ENCODE measurements at regions not wholly inside any gene's neighbourhood (a gene's known extent, or its start where the extent isn't known, plus 50 kb on each side); places are given as distances from the start of the nearest gene placed in this dataset.

DNA sequence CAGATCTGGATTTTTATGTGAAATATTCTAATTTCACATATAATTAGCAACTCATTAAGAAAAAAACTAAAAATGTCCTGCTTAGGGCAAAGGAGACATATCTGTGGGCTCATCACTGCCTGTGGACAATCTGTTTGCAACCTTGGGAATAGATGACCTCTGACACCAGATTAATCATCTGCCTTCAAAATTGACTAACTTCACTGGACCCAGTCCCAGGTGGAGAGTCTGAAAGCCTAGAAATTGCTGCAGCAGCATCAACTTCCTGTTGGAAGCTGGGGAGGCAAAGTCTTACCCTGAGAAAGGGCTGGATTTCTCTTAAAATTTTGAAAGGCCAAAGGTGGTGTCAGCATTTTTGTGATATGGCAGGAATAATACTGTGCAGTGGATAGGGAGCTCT, 76.3 kb upstream of the TNC start:
- ATAC-seq (ENCODE audit: insufficient read depth, low read depth) (no peak), DNase-seq (no peak)
- no peaks in the 10 kb centered on the region for H3K9me3 ChIP-seq (ENCODE audit: insufficient read depth, low read length, severe bottlenecking)
- H2AFZ ChIP-seq (ENCODE audit: low read depth, low read length): no peak overlapping the region
- no peak overlapping the region for H3K9ac ChIP-seq (ENCODE audit: low read depth, low read length)
- H4K20me1 ChIP-seq (ENCODE audit: insufficient read depth, low read length): no peaks in the 10 kb centered on the region
- no peak overlapping the region for H3K27ac ChIP-seq (ENCODE audit: low read length)
- H3K79me2 ChIP-seq (ENCODE audit: insufficient read depth, low read length): no peaks in the 10 kb centered on the region
- TF ChIP-seq EZH2 (IDR thresholded peaks at IDR 0.05; ENCODE audit: borderline replicate concordance, low read depth, low read length, severe bottlenecking): no peak
- TF ChIP-seq, protein P1, sequence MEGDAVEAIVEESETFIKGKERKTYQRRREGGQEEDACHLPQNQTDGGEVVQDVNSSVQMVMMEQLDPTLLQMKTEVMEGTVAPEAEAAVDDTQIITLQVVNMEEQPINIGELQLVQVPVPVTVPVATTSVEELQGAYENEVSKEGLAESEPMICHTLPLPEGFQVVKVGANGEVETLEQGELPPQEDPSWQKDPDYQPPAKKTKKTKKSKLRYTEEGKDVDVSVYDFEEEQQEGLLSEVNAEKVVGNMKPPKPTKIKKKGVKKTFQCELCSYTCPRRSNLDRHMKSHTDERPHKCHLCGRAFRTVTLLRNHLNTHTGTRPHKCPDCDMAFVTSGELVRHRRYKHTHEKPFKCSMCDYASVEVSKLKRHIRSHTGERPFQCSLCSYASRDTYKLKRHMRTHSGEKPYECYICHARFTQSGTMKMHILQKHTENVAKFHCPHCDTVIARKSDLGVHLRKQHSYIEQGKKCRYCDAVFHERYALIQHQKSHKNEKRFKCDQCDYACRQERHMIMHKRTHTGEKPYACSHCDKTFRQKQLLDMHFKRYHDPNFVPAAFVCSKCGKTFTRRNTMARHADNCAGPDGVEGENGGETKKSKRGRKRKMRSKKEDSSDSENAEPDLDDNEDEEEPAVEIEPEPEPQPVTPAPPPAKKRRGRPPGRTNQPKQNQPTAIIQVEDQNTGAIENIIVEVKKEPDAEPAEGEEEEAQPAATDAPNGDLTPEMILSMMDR (IDR thresholded peaks at IDR 0.05; ENCODE audit: borderline replicate concordance, extremely low read depth, low read length, poor library complexity, severe bottlenecking): no peak
- H3K27me3 ChIP-seq (ENCODE audit: insufficient read depth, low read length, poor library complexity): no peaks in the 10 kb centered on the region
- H3K4me2 ChIP-seq (ENCODE audit: insufficient read depth, low read length): no peak overlapping the region
- no peaks in the 10 kb centered on the region for H3K36me3 ChIP-seq (ENCODE audit: insufficient read depth, low read length)
- no peak overlapping the region for H3K4me3 ChIP-seq (ENCODE audit: low read depth in 1 of 2, low read length in 2 of 2)
- no peaks in the 10 kb centered on the region for H3K4me1 ChIP-seq (ENCODE audit: insufficient read depth, low read length)

DNA sequence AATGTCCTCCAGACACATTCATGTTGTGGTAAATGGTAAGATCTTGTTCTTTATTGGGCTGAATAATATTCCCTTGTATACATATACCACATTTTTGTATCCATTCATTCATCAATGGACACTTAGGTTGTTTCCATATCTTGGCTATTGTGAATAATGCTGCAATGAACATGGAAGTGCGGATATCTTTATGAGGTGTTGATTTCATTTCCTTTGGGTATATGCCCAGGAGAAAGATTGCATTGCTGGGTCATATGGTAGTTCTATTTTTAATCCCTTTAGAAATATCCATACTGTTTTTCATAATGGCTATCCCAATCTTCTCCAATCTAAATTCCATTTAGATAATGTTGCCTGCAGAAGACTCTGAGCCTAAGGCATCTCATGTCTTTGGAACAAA, 78.0 kb upstream of the TNC start:
- no peaks in the 10 kb centered on the region for H3K79me2 ChIP-seq (ENCODE audit: insufficient read depth, low read length)
- DNase-seq: no peak
- no peaks in the 10 kb centered on the region for H3K4me1 ChIP-seq (ENCODE audit: insufficient read depth, low read length)
- no peak for ATAC-seq (ENCODE audit: insufficient read depth, low read depth)
- no peak for TF ChIP-seq EZH2 (IDR thresholded peaks at IDR 0.05; ENCODE audit: borderline replicate concordance, low read depth, low read length, severe bottlenecking)
- TF ChIP-seq, protein P1 (IDR thresholded peaks at IDR 0.05; ENCODE audit: borderline replicate concordance, extremely low read depth, low read length, poor library complexity, severe bottlenecking): no peak
- no peak overlapping the region for H3K4me2 ChIP-seq (ENCODE audit: insufficient read depth, low read length)
- no peaks in the 10 kb centered on the region for H3K9me3 ChIP-seq (ENCODE audit: insufficient read depth, low read length, severe bottlenecking)
- no peak overlapping the region for H3K27ac ChIP-seq (ENCODE audit: low read length)
- H3K4me3 ChIP-seq (ENCODE audit: low read depth in 1 of 2, low read length in 2 of 2): no peak overlapping the region
- no peak overlapping the region for H3K9ac ChIP-seq (ENCODE audit: low read depth, low read length)
- H4K20me1 ChIP-seq (ENCODE audit: insufficient read depth, low read length): no peaks in the 10 kb centered on the region
- no peaks in the 10 kb centered on the region for H3K27me3 ChIP-seq (ENCODE audit: insufficient read depth, low read length, poor library complexity)
- no peak overlapping the region for H2AFZ ChIP-seq (ENCODE audit: low read depth, low read length)
- H3K36me3 ChIP-seq (ENCODE audit: insufficient read depth, low read length): no peaks in the 10 kb centered on the region

DNA sequence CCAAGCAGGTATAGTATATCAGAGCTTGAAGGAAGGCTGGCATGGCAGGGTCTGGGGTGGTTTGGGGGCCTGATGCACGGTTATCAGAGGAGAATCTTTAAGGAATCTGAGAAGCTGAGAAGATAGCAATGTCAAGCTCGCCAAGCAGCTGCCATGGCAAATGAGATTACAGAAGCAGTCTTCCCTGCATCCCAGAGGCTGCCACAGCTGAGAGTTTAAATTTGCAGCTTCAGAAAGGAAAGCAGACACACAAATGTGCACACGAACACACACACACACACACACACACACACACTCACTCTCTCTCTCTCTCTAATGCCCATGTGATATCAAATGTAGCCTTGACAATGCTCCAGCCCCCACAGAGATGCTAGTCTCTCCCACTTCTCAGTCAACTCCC, 79.0 kb upstream of the TNC start:
- Histone ChIP-seq H3K79me2 (ENCODE audit: insufficient read depth, low read length) (no peaks in the 10 kb centered on the region), H3K27me3 (ENCODE audit: insufficient read depth, low read length, poor library complexity) (no peaks in the 10 kb centered on the region), H3K4me3 (ENCODE audit: low read depth in 1 of 2, low read length in 2 of 2) (no peak overlapping the region), H3K27ac (ENCODE audit: low read length) (no peak overlapping the region), H3K9me3 (ENCODE audit: insufficient read depth, low read length, severe bottlenecking) (no peaks in the 10 kb centered on the region), H3K9ac (ENCODE audit: low read depth, low read length) (no peak overlapping the region), H3K36me3 (ENCODE audit: insufficient read depth, low read length) (no peaks in the 10 kb centered on the region), H2AFZ (ENCODE audit: low read depth, low read length) (no peak overlapping the region), H3K4me2 (ENCODE audit: insufficient read depth, low read length) (no peak overlapping the region), H4K20me1 (ENCODE audit: insufficient read depth, low read length) (no peaks in the 10 kb centered on the region), H3K4me1 (ENCODE audit: insufficient read depth, low read length) (no peaks in the 10 kb centered on the region)
- no peak for TF ChIP-seq EZH2 (IDR thresholded peaks at IDR 0.05; ENCODE audit: borderline replicate concordance, low read depth, low read length, severe bottlenecking)
- TF ChIP-seq, protein P1 (IDR thresholded peaks at IDR 0.05; ENCODE audit: borderline replicate concordance, extremely low read depth, low read length, poor library complexity, severe bottlenecking): no peak
- ATAC-seq (ENCODE audit: insufficient read depth, low read depth) (no peak), DNase-seq (no peak)

DNA sequence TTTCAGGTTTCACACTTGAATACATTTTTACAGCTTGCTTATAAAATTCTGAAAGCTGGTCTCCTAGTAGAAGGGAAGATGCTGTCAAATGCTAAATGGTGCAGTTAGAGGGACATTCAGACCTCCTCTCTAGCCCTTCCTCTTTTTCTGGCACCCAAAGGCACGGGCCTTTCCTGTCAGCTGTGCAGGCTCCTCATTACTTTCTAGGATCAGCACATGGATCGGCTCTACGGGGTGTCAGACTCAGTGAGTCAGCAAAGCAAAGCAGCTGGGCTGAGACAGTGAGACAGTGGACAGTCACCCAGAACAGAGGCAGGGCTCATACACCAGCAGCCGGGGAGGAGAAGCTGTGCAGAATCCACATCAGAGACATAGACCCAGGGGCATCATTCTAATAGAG, 80.0 kb upstream of the TNC start:
- Histone ChIP-seq H2AFZ (ENCODE audit: low read depth, low read length) (no peak overlapping the region), H3K4me1 (ENCODE audit: insufficient read depth, low read length) (no peaks in the 10 kb centered on the region), H3K4me2 (ENCODE audit: insufficient read depth, low read length) (no peak overlapping the region), H3K4me3 (ENCODE audit: low read depth in 1 of 2, low read length in 2 of 2) (no peak overlapping the region), H3K27ac (ENCODE audit: low read length) (no peak overlapping the region), H3K27me3 (ENCODE audit: insufficient read depth, low read length, poor library complexity) (no peaks in the 10 kb centered on the region), H3K9ac (ENCODE audit: low read depth, low read length) (no peak overlapping the region), H3K36me3 (ENCODE audit: insufficient read depth, low read length) (no peaks in the 10 kb centered on the region), H3K9me3 (ENCODE audit: insufficient read depth, low read length, severe bottlenecking) (no peaks in the 10 kb centered on the region), H4K20me1 (ENCODE audit: insufficient read depth, low read length) (no peaks in the 10 kb centered on the region), H3K79me2 (ENCODE audit: insufficient read depth, low read length) (no peaks in the 10 kb centered on the region)
- no peak for TF ChIP-seq EZH2 (IDR thresholded peaks at IDR 0.05; ENCODE audit: borderline replicate concordance, low read depth, low read length, severe bottlenecking)
- TF ChIP-seq, protein P1 (IDR thresholded peaks at IDR 0.05; ENCODE audit: borderline replicate concordance, extremely low read depth, low read length, poor library complexity, severe bottlenecking): no peak
- ATAC-seq (ENCODE audit: insufficient read depth, low read depth) (no peak), DNase-seq (no peak)

Data from DND-41 (cell line).